Stimulated activated CD8-positive, alpha-beta memory T cell treated with anti-CD3 and anti-CD28 coated beads, Interleukin-4, amount 100 ng/mL, for 48 hours (primary cell): ENCODE measurements at regions not wholly inside any gene's neighbourhood (a gene's known extent, or its start where the extent isn't known, plus 50 kb on each side); places are given as distances from the start of the nearest gene placed in this dataset.

Source experiments
- DNase-seq: peaks from one replicate; pipeline ENCODE4 v3.0.0-alpha.2; 2020

- no peak for DNase-seq
Observed at GRCh38 chr2:206368484-206368883, 74.8 kb upstream of the ADAM23 start.

DNA sequence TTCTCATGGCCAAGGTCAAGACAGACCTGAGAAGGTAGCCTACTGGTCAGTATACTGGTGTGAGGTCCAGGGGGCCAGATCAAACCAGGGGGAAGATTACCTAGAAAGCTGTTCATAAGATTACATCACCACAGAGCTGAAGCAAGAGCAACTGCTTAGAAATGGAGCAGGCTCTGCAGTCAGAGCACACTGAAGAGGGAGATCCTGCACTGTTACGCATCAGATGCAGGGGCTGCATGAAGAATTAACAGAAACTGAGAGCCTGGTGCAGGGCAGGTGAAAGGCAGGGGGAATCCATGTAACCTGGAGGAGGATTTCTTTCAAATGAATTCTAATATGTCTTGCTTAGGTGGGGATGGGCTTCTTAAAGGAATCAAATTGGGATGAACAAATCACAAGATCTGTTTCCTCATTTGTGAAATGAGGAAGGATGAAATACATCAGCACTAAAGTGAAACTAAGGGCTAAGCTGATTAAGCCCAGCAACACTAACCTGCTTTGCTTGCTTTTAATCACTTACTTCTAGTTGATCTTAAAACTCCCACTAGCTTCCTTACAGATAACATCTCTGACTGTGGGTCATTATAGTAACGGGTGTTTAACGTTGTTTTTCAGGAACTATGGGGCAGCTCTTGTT, 74.3 kb upstream of the ADAM23 start:
- no peak for DNase-seq

DNA sequence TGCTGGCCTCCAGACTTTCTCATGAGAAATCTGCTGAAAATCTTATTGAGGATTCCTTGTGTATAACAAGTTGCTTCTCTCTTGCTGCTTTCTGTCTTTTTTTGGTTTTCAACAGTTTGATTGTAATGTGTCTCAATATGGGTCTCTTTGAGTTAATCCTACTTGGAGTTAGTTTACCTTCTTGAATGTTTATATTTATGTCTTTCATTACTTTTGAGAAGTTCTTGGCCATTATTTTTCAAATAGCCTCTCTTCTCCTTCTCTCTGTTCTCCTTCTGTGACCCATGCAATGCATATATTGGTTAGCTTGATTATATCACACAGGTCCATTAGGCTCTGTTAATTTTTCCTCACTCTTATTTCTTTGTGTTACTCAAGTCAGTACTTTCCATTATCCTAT, 67.4 kb upstream of the ADAM23 start:
- no peak for DNase-seq

- DNase-seq = no peak
Observed at GRCh38 chr2:206378835-206379234, 64.5 kb upstream of the ADAM23 start.

DNA sequence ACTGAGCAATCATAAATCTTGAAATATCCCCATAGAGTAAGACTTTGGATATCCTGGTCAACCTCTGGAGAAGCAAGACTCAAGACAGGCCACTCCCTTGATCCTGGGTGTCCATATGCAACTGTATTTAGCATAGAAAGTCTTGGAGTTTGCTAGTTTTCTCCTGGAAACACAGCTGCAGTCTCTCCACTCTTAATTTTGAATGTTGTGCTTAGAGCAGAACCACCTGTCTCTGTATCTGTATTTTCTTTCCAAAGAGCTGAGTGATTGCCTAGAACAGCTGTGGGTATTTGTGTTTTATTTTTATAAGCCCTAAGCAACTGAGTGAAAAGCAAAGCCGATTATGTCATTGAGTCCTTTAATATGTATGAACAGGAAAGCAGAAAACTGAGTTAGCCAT, 64.1 kb upstream of the ADAM23 start:
- DNase-seq = no peak

GRCh38 chr2:206379886-206380285, 63.4 kb upstream of the ADAM23 start:
- DNase-seq = no peak

DNA sequence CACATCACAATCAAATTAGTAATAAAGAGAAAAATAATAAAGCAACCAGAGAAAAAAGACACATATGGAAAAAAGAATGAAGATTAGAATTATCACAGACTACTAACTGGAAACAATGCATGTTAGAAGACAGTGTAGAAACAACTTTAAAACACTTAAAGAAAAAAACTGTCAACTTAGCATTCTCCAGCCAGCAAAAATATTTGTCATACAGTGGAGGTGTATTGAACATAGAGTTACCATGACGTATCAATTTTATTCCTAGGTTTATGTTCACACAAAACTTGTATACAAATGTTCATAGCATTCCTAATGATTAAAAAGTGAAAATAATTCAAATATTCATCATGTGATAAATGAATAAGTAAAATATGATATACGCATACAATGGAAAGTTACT, 61.5 kb upstream of the ADAM23 start:
- no peak for DNase-seq

- DNase-seq = no peak
Observed at GRCh38 chr2:206383669-206384068, 59.7 kb upstream of the ADAM23 start.

GRCh38 chr2:206387808-206388207, 55.5 kb upstream of the ADAM23 start:
- no peak for DNase-seq

- DNase-seq = no peak
Observed at GRCh38 chr2:206388698-206389097, 54.6 kb upstream of the ADAM23 start.

GRCh38 chr2:206389164-206389563, 54.2 kb upstream of the ADAM23 start:
- DNase-seq = no peak

DNA sequence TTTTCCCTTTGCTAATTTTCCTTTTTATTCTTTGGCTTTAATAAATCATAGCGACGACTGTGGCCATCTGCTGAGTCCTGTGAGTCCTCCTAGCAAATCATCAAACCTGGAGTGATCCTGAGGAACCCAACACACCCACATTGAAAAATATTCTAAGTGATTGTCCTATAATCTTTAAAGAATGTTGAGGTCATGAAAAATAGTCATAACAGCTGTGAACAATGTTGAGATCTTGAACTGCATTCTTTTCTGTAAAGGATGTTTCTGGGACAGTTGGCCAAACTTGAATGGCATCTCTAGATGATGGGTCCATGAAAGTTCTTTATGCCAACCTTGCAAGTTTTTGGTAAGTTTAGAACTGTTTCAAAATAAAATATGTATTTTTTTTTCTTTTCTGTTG, 53.2 kb upstream of the ADAM23 start:
- DNase-seq = no peak

DNA sequence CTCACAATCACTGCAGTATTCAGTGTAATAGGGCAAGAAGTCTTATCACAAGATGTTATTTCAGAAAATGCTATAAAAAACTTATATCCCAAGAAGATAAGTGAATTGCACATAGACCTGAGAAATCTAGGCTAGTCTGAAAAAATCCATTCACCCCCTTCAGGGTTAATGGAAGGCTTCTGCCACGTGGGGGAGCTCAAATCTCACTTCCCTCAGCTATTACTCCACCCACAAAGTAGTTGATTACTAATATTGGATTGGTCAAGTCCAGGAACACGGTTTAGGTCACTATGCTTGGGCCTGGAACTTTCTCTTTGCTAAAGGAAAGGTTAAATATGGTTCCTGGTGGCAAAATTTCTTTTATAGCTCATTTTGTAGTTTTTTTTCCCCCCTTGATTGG, 51.2 kb upstream of the ADAM23 start:
- peak; percentile 48 for DNase-seq
